ENCODE measurements at regions not wholly inside any gene's neighbourhood (a gene's known extent, or its start where the extent isn't known, plus 50 kb on each side); places are given as distances from the start of the nearest gene placed in this dataset.

DNA sequence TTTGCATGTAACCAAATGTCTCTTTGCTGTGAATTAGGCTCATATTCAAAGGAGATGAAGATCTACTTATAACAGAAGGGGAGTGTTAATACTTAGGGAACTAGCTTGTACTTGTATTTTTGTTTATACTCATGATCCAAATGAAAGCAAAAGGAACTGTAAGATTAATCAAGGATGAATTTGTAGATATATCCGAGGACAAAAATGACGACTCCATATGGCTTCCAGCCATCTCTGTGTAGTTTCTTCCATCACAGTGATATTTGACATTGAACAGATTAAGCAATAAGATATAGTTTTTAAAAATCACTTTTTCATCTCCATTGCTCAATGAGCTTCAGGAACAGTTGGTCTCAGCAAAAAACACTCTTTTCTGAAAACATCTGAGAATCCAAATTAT lies 257.4 kb upstream of the CAMK1G start:
- no peak for DNase-seq
- intact Hi-C loops (cut with DNase I), result no loop called here

DNA sequence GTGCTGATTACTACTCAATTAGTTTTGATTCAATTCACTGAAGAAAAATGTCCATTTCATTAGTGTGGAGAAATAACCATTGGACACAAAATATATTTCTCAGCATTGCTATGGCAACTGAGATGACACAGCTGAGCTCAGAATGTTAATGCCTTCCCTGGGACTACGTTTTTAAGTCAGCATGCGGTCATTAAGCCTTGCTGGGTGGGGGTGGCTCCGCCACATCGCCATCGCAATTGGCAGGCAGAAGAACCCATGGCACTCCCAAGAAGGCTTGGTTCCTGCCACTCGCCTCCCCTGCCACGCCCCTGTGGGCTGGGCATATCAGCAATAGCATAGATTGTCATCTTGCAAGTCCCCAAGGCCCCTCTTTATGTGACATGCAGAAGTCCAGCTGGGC lies 256.7 kb upstream of the CAMK1G start:
- peak in 2 of 10 donors; percentile 54 to 79 for DNase-seq
- intact Hi-C loops (cut with DNase I), result no loop called here

DNA sequence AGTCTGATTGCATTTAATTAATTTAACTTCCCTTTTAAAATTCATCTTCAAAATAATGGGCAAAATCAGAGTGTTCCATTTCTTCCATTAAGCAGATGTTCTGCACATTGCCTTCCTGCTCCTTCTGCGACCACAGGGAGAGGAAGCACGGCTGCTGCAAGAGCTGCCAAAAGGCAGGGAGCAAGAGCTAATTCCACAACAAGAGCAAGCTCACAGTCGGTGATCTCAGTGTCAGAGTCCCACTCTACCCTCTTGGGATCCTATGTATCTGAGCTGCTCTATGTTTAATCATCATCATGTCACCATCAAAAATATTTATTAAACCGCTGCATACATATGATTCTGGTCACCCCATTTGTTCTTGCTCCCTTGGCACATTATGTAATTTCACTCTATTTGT lies 255.3 kb upstream of the CAMK1G start:
- no peak for DNase-seq
- intact Hi-C loops (cut with DNase I), result no loop called here

DNA sequence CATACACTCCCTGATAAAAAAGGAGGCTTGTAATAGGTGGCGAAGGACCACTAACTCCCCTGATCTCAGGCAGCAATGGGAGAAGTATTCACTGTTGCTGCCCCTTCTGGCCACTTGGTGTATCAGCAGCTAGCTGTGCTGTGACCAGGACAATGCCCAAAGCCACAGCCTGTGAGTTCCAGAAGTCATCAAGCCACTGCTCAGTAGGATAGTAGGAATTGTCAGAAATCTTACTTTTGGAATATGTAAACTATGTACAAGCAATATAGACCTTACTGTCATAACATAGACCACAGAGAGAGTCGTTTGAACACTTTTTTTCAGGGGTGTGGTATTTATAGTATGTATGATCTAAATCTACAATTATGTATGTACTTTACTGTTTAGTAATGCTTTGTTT lies 248.3 kb upstream of the CAMK1G start:
- peak in 1 of 10 donors; percentile 15 for DNase-seq
- intact Hi-C loops (cut with DNase I), result no loop called here

DNA sequence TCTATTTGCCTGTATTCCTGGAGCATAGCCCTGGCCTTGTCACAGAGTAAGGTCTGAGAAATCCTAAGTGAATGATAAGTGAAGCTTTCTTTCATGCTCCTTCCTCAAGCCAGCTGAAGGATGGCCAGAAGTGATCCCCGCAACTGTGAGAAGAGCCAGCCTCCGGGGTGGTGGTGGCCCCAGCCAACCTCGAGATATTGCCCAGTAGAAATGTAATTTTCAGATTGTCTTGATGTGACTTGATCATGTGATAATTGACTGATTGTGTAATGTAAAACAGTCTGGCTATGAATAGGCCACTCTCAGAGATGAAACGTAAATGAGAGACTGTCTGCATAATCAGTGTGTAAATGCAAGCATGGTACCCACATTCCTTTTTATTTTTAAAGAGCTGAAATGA lies 242.4 kb upstream of the CAMK1G start:
- intact Hi-C loops (cut with DNase I), result no loop called here
- DNase-seq, result no peak

DNA sequence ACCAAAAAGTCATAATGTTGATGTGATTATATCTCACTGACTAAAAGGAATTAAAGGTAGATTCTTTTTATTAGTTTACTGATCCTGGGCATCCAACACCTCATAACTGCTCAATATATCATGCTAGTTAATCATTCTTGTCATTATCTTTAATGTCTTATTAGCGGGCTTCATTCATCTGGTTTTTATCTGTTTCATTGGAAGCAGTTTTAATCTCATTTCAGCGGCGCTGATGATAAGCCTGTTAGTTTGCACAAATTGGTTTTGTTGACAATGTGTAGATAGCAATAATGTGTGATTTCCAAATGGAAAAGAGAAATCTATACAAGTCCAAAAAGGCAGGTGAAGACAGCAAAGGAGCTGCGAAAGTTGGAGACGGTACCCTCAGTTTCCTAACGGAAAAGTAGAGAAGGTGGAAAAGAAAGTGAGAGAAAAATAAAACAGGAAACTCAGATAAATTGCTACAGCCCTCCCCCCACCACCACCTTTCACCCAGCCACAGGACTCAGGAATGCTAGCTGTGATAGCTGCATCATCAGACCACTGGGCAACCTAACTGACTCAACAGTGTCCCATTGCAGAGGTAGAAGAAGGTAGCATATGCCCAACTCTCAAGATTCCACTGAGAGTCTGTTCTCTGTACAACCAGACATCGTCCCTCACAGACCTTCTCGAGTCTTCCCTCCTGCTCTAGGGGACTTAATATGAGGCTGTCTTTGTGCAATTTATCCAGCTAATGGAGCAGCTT lies 241.7 kb upstream of the CAMK1G start:
- no peak for DNase-seq
- intact Hi-C loops (cut with DNase I), result no loop called here

DNA sequence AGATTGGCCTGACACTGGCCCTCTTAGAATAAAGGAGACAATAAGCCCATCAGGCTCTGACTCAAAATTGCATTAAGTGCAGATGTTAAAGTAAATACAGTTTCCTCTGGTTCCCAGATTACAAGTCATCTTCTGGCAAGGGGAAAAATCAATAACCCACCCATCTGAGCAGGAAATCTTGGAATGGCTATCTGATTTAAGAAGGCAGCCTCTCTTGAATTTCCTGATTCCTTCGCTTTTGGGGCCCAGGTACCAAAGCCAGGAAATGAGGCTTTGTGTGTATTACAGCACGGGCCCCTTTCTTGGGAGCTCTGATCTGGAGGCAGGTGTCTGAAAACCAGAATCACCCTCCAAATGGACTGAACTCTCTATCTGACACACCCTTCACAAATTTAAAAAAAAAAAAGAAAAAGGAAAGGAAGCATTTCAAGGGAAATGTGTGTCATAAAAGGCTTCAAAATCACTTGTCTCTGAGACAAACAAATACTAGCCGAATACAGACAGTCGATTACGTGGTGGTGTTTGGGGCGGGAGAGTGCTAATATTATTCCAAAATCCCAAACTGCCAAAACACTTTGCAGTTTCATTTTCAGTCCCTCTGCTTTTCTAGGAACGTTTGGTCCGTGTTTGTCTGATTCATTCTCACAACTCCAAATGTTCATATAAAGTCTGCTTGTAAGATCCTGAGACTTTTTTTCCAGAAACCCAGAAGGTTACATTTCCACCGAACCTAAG lies 240.9 kb upstream of the CAMK1G start:
- intact Hi-C loops (cut with DNase I), result no loop called here
- DNase-seq, result no peak

DNA sequence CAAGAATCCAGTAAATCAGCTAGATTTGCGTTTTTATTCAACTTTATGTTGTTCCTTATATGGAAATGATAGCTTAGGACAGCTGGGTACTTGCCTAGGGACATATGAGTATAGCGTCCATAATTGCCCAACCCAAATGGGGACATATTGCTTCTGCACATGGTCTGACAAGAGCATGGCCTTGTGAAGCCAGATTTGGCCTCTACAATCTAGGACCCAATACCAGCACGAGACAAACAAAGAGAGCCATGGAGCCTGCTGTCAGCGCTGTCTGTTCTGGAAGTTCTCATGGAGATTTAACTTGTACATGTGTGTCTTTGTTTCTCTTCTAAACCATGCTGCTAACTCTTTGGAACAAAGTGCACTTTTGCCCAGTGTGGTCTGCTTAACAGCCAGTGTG lies 240.0 kb upstream of the CAMK1G start:
- no peak for DNase-seq
- intact Hi-C loops (cut with DNase I), result no loop called here

DNA sequence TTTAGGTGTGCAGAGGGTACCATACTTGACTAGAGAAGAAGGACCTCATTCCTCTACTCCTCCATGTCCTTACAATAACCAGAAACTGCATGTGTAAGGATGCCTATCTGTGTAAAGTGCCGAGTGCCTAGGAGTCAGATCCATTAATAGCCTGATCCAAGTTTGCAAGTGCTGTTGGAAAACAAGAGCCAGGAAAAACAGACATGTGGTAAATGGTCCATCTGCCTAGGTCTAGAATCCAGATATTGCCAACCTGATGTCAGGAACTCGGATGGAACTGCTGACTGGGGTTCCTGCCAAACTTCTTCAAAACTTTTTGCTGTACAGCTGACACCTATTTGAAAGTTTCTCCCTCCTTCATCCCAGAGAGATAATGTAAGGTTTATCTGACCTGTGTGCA lies 239.4 kb upstream of the CAMK1G start:
- intact Hi-C loops (cut with DNase I), result no loop called here
- no peak for DNase-seq

DNA sequence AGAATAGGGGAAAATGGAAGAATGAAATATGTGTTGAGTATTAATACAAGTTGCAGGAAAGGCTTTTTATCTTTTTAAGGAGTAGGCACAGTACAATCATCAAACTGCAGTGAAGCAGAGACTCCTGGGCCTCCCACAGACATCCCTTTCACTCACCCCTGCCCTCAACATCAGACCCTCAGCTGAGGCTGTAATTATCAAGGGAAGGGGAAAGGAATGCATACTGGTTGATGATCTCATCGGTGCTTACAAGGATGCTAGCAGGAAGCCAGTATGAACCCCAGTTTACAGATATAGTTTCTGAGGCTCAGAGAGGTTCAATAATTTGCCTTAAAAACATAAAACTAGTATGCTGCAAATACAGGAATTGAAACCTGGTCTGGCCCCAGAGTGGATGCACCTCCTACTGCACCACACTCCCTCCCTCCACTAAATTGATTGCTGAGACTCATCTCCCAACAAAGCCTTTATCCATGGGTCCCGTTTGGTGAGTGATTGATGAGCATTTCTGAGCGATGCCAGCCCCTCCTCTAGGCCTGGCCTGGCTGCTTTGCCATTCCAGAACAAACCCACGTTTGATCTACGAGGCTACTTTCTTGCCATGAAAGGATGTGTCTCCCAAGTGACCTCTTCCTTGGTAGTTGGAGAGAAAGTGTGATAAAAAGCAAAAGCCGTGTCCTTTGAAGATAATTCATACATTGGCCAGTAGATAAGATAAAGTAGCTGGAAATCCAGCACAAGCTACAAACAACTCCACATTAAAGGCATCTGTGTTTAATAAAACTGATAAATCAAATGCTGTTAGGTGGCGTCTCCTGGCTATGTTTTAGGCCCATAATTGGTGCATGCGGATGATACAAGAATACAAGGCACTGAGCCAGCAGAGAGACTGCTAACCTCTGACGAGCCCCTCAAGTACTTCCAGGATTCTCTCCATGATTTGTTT lies 233.9 kb upstream of the CAMK1G start:
- intact Hi-C loops (cut with DNase I), result loop anchor here (5.0 to 10.0 kb wide), 2 partner anchors 147 to 215 kb away; no protein-coding TSS in a partner anchor
- no peak for DNase-seq

DNA sequence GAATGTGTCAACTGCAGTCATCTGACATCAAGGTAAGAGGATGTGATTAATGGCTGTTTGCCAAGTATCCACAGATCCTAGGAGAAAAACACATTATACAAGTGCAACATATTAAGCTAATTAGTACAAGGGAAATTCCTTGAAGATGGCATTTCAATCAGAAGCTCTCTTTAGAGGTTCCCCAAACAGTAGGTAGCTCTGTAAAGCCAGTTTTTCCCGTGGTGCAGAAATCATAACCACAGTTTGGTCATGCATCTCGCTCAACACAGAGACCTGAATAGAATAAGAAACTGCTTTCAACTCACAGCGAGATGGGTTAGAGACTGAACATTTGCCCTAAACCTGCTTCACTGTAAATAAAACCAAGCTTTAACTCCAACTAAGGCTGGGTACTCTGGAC lies 230.5 kb upstream of the CAMK1G start:
- DNase-seq, result no peak
- intact Hi-C loops (cut with DNase I), result loop anchor here (5.0 to 10.0 kb wide), 2 partner anchors 151 to 212 kb away; no protein-coding TSS in a partner anchor

DNA sequence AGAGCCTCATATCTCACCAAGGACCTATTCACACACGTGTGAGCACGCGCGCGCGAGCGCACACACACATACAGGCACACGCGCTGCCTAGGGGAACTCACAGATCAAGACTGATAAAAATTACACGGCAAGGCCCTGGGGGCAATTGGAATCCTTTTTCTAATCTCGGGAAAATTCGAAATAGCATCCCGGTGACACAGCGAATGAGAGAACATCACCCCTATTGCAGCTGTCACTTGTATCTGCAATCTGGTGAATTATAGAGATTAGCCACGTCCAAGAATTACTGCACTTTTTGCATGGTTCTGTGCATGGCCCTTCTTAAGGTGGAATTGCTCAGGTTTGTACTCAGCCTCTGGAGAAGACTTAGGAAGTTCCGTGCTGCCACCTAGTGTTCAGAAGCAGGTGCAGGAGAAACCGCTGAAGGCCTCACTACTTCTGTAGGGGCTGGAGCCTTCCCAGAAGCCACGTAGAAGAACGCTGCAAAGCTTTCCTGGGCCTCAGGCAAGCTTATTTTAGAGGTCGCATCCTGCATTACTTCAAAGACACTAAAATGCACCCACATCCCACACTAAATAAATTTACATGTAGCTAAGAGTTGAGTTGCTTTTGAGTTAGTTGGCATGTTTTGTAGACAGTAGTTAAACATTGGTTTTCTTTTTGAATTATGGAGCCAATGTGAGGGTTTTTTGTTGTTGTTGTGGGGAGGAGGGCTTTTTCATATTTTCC lies 229.2 kb upstream of the CAMK1G start:
- intact Hi-C loops (cut with DNase I), result loop anchor here (5.0 to 10.0 kb wide), 2 partner anchors 152 to 211 kb away; no protein-coding TSS in a partner anchor
- DNase-seq, result peak; percentile 56 to 96 (median 79)

DNA sequence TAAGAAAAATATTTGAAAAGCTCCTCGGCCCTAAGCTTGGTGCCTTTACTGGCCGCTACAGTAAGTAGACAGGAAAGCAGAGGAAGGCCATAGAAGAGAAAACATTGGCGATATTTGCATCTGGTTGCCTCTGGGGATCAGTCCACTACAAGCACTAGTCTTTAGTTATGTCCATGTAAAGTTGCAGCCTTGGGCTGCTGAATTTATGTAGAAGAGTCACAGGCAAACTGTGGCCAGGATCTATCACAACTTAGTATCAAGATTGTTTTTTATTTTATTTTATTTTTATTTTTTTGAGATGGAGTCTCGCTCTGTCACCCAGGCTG lies 228.7 kb upstream of the CAMK1G start:
- DNase-seq, result no peak
- intact Hi-C loops (cut with DNase I), result loop anchor here (5.0 to 10.0 kb wide), 2 partner anchors 153 to 210 kb away; no protein-coding TSS in a partner anchor

DNA sequence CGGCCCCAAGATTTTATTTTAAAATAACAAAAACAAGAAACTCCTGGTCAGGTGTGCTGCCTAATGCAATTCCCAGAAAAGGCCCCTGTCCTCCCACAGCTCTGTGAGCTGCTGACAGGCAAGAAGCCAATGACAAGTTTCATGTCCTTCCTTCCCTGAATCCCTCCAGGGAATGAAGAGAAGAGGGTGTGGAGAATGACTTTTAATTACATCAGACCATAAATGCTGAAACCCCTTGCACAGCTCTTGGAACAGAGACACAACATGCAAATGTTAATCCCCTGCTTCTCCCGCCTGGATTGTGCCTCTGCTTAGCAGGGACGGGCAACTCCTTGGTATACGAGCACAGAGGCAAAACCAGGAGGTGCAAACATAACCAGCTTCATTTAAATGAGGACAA lies 228.1 kb upstream of the CAMK1G start:
- intact Hi-C loops (cut with DNase I), result loop anchor here (10.0 kb wide), 1 partner anchor 209 kb away; no protein-coding TSS in a partner anchor
- no peak for DNase-seq

DNA sequence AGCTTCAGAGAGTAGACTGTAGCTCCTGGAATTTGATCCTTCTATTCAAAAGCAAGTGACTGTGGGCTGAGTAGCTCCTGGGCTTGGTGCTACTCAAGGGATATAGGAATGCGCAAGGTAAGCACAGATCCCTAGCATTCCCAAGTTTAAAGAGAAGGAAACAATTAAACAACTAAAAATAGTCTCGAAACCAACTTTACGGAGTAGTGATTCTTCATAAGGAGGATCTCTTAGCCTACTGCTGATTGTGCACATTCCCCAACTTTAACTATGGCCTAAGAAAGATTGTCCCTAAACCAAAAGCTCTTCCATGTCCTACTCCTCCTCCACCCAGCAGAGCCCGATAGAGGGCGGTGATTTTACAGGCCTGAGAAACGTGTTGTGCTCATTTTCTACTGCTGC lies 226.5 kb upstream of the CAMK1G start:
- intact Hi-C loops (cut with DNase I), result loop anchor here (10.0 kb wide), 1 partner anchor 208 kb away; no protein-coding TSS in a partner anchor
- DNase-seq, result no peak

DNA sequence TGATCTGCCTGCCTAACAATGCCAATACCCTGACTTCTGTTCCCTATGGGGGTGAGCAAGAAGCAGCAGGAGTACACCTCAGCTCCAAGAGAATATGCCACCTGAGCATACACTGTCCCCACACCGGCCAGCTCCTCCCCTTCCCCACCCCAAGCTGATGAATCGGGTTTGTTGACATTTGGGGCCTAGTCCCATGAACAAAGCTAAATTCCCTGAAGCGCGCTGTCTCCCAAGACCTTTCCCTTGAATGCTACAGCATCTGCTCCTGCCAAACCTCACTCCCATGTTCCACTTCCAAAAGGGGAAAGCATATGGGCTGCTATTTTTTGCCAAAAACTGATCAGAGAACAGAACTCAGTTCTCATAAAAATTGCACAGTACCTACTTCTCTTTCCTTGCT lies 220.4 kb upstream of the CAMK1G start:
- intact Hi-C loops (cut with DNase I), result no loop called here
- DNase-seq, result peak in 3 of 10 donors; percentile 17 to 86 (median 29)

DNA sequence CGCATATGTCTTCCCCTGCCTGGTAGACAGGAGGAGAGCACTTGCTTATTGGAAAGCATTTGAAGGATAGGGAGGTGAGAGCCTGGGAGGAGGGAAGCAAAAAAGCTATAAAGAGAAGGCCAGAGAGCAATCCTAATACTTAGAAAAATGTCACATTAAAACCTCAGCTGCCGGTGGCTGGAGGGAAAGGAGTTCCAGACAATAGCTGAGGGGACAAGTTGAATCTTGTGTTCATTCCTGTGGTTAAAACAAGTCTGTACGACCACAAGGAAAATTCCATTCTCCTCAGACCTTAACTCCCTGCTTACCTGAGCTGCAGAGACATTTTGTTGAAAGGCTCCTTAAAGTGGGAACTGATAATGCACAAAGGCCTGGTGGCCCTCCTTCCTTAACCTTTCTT lies 218.8 kb upstream of the CAMK1G start:
- DNase-seq, result no peak
- intact Hi-C loops (cut with DNase I), result no loop called here

DNA sequence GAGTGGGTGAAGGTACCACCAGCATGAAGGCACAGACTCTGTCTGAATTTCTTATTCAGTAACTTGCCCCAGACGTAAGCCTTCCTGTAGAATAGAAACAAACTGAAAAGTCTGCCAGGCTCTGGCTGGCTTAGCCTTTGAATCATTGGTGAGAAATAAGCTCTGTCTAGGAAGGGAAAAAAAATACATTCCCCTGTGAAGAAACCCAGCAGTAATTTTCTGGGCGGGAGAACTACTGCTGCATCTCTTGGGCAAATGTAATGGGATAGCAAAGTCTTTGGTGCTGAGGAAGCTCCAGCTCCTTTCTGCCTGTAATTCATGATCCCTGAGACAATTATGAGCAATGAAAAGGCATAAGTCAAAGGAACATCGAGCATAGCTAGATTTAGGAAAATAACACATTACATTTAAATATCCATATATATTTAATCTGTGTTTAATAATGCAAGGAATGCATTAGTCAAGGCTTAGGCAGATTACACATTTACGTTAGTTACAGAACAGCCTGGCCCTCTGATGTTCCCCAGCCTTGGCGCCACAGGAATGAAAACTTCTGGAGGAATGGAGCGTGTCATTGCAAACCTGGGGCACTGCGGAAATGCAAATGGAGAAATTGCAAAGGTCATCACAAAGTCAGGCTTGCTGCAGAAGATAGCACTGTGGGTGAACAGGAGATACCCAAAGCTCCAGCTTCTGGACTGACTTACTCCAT lies 216.3 kb upstream of the CAMK1G start:
- intact Hi-C loops (cut with DNase I), result no loop called here
- DNase-seq, result no peak

DNA sequence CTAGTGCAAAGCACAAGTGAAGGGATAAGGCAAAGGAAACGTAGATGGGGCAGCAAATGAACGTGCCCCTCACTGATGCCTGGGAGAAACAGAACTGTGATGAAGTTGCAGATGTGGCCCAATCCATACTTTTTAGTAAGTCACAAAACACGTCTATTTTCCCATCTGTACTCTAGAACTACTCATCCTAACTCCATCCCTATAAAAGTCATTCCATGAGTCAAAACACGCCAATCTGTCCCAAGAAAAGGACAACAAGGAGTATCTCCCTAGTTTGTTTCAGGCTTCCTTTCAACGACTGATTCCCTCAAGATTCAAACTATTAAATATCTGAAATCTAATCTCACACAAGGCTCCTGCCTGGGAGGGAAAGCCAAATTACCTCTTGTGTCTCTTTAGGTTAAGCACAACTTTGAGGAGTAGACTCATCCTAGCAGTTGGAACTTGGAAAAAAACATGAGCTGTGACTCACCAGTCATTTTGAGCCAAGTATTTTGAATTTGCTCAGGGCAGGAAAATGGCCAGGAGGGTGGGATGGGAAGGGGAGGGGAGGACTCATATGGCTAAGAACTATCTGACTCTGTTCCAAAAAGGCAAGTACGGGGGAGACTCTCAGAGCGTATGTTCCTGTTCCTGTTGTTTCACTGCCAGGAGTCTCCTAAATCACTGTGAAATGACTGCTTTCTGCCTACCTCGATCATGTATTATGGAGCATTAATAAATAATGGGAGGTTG lies 214.5 kb upstream of the CAMK1G start:
- peak in 2 of 10 donors; percentile 8 to 31 for DNase-seq

More for the DNA sequence above, 214.5 kb upstream of the CAMK1G start:
- intact Hi-C loops (cut with DNase I), result no loop called here

All from posterior cingulate gyrus (tissue), 11 donors.